ENCODE measurements at regions not wholly inside any gene's neighbourhood (a gene's known extent, or its start where the extent isn't known, plus 50 kb on each side); places are given as distances from the start of the nearest gene placed in this dataset.

DNA sequence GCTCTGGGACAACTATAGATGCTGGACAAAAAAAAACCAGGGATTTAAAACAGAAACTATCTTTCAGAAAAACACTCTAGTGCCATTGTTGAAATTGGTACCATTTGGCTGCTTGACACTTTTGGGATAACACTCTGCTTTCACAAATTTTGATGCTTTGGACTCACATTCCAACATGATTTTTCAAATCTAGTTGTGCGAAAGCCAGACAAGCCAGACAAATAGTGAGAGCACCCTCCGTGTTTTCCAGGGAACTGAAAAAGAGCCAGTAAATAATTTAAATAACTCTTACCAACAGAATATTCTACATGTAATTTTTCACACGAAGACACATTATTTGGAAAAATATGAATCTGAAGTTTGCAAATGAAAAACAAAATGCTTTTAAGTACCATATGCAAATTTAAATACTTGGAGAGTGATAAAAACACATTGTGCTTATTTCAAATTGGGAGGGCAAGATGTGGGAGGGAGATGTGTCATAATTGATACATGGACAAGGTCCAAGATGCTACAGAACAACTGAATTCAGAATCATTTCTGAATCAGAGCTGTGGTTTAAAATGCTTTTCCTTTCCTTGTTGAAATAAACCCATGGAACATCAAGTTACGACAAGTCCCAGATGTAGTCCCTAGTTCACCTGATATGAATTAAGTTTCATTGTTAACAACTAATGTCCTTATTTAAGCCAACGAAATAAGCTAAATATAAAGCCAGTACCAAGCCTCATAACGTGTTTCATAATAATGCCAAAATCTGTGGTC, 144.2 kb upstream of the SOX2 start:
- Histone ChIP-seq H3K36me3 (ENCODE audit: insufficient read depth) (no peaks in the 10 kb centered on the region), H3K9ac (no peak overlapping the region), H2AFZ (ENCODE audit: low read depth) (no peak overlapping the region), H3K4me2 (no peak overlapping the region), H3K4me3 (IDR thresholded peaks at IDR 0.05; ENCODE audit: insufficient read depth, low read depth, low read length) (no peak overlapping the region), H3K4me1 (ENCODE audit: low read depth, poor library complexity, severe bottlenecking) (no peaks in the 10 kb centered on the region), H3K27ac (no peak overlapping the region), H4K20me1 (ENCODE audit: insufficient read depth) (no peaks in the 10 kb centered on the region), H3K27me3 (ENCODE audit: insufficient read depth, low read depth) (no peaks in the 10 kb centered on the region), H3K79me2 (ENCODE audit: insufficient read depth, low read depth) (no peaks in the 10 kb centered on the region)
- no peak for TF ChIP-seq CTCF (conservative IDR thresholded peaks at IDR 0.05; ENCODE audit: low read depth, low read length)

DNA sequence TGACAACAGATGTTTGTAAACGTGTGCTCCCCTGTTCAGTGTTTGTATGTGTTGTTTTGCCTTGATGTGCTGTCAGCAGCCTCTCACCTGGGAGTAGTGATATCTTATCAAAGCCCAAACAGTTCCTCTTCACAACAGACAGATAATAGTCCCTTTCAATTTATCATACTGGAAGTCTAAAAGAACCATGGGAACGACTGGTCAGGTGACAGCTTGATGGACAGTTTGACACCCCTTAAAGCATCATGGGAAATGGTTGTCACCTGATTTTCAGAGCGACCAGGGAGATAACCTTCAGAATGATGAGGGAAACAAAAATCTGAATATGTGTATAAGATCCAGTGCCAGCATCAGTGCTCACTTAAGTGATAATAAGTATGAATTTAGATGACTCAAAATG, 146.3 kb upstream of the SOX2 start:
- Histone ChIP-seq H3K4me2 (no peak overlapping the region), H3K79me2 (ENCODE audit: insufficient read depth, low read depth) (no peaks in the 10 kb centered on the region), H3K4me3 (IDR thresholded peaks at IDR 0.05; ENCODE audit: insufficient read depth, low read depth, low read length) (no peak overlapping the region), H3K4me1 (ENCODE audit: low read depth, poor library complexity, severe bottlenecking) (no peaks in the 10 kb centered on the region), H3K36me3 (ENCODE audit: insufficient read depth) (no peaks in the 10 kb centered on the region), H4K20me1 (ENCODE audit: insufficient read depth) (no peaks in the 10 kb centered on the region), H3K27me3 (ENCODE audit: insufficient read depth, low read depth) (no peaks in the 10 kb centered on the region), H3K9ac (no peak overlapping the region), H2AFZ (ENCODE audit: low read depth) (no peak overlapping the region), H3K27ac (no peak overlapping the region)
- TF ChIP-seq CTCF (conservative IDR thresholded peaks at IDR 0.05; ENCODE audit: low read depth, low read length) = no peak

- Histone ChIP-seq H3K27me3 (ENCODE audit: insufficient read depth, low read depth) (no peaks in the 10 kb centered on the region), H3K9ac (no peak overlapping the region), H3K4me3 (IDR thresholded peaks at IDR 0.05; ENCODE audit: insufficient read depth, low read depth, low read length) (no peak overlapping the region), H2AFZ (ENCODE audit: low read depth) (no peak overlapping the region), H4K20me1 (ENCODE audit: insufficient read depth) (no peaks in the 10 kb centered on the region), H3K79me2 (ENCODE audit: insufficient read depth, low read depth) (no peaks in the 10 kb centered on the region), H3K27ac (no peak overlapping the region), H3K4me2 (no peak overlapping the region), H3K4me1 (ENCODE audit: low read depth, poor library complexity, severe bottlenecking) (no peaks in the 10 kb centered on the region), H3K36me3 (ENCODE audit: insufficient read depth) (no peaks in the 10 kb centered on the region)
- TF ChIP-seq CTCF (conservative IDR thresholded peaks at IDR 0.05; ENCODE audit: low read depth, low read length) = no peak
Measured at GRCh38 chr3:181564222-181564621, 147.5 kb upstream of the SOX2 start.

DNA sequence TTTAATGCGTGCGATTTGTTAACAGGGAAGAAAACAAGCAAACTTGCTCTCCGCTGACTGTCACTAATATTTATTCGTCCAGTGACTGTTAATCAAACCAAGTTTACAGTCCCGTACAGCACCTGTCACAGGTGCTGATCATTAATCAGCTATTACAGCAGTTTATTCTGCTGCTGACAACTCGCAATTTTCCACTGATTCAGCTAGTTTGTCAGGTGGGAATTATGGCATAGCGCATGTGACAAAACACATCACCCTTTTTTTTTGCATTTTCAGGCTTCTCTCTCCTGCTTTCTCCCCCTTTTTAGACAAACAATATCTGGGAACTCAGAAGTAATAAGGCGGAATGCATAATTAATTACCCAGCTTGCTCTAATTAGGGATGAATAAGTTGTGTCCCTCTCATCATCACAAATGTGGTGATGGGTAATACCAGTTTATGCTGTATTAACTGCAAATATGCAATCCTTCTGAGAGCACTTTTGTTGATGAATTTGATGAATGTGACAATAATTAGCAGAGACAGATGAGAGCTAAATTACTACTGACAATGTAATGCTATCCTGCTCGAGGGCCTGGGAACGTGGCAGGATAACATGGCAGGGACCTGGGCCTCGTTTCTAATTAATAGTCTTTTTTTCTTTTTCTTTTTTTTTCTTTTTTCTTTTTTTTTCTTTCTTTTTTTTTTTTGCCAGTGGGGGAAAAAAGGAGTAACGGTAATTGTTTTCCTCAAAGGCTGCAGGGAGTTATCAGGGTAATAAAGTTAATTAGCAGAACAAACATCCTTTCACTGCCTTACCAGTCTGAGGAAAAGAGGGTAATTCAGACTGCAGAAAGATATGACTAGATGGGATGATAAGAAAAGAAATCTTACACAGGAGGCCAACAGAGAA, 150.3 kb upstream of the SOX2 start:
- Histone ChIP-seq H4K20me1 (ENCODE audit: insufficient read depth) (no peaks in the 10 kb centered on the region), H2AFZ (ENCODE audit: low read depth) (no peak overlapping the region), H3K27me3 (ENCODE audit: insufficient read depth, low read depth) (no peaks in the 10 kb centered on the region), H3K4me2 (no peak overlapping the region), H3K9ac (no peak overlapping the region), H3K27ac (no peak overlapping the region), H3K79me2 (ENCODE audit: insufficient read depth, low read depth) (no peaks in the 10 kb centered on the region), H3K36me3 (ENCODE audit: insufficient read depth) (no peaks in the 10 kb centered on the region), H3K4me3 (IDR thresholded peaks at IDR 0.05; ENCODE audit: insufficient read depth, low read depth, low read length) (no peak overlapping the region), H3K4me1 (ENCODE audit: low read depth, poor library complexity, severe bottlenecking) (no peaks in the 10 kb centered on the region)
- TF ChIP-seq CTCF (conservative IDR thresholded peaks at IDR 0.05; ENCODE audit: low read depth, low read length) = no peak
